HG03469 (cell line): ENCODE measurements at regions not wholly inside any gene's neighbourhood (a gene's known extent, or its start where the extent isn't known, plus 50 kb on each side); places are given as distances from the start of the nearest gene placed in this dataset.

Source experiments
- ATAC-seq: cut with Tn5 transposase; IDR thresholded peaks from one replicate; pipeline ENCODE4 v1.9.1; 2021; ENCODE audit warnings: mild to moderate bottlenecking, moderate library complexity, moderate number of reproducible peaks; ENCODE audit not compliant: unreplicated experiment

GRCh38 chr10:36254199-36254598 lies 612.1 kb upstream of the FZD8 start:
- no peak for ATAC-seq

- ATAC-seq, result no peak
These were observed 611.6 kb upstream of the FZD8 start for GRCh38 chr10:36253731-36254130.

GRCh38 chr10:36251068-36251467 lies 609.0 kb upstream of the FZD8 start:
- ATAC-seq, result no peak

GRCh38 chr10:36248304-36248981 lies 606.3 kb upstream of the FZD8 start:
- ATAC-seq, result no peak

GRCh38 chr10:36247478-36247877 lies 605.4 kb upstream of the FZD8 start:
- ATAC-seq, result no peak

GRCh38 chr10:36236931-36237330 lies 594.8 kb upstream of the FZD8 start:
- ATAC-seq, result no peak

- no peak for ATAC-seq
These were observed 594.2 kb upstream of the FZD8 start for GRCh38 chr10:36236341-36236740.

GRCh38 chr10:36232935-36233334 lies 590.8 kb upstream of the FZD8 start:
- ATAC-seq, result no peak

- no peak for ATAC-seq
These were observed 582.4 kb upstream of the FZD8 start for GRCh38 chr10:36224431-36224985.

- no peak for ATAC-seq
These were observed 579.0 kb upstream of the FZD8 start for GRCh38 chr10:36221101-36221500.

GRCh38 chr10:36220151-36220550 lies 578.1 kb upstream of the FZD8 start:
- ATAC-seq, result no peak

GRCh38 chr10:36211856-36212255 lies 569.8 kb upstream of the FZD8 start:
- ATAC-seq, result no peak

- no peak for ATAC-seq
These were observed 567.4 kb upstream of the FZD8 start for GRCh38 chr10:36209480-36209879.

- ATAC-seq, result no peak
These were observed 560.8 kb upstream of the FZD8 start for GRCh38 chr10:36202881-36203280.

- no peak for ATAC-seq
These were observed 558.5 kb upstream of the FZD8 start for GRCh38 chr10:36200577-36200976.

- no peak for ATAC-seq
These were observed 556.2 kb upstream of the FZD8 start for GRCh38 chr10:36198322-36198721.

- no peak for ATAC-seq
These were observed 553.3 kb upstream of the FZD8 start for GRCh38 chr10:36195364-36195763.

GRCh38 chr10:36194276-36194675 lies 552.2 kb upstream of the FZD8 start:
- no peak for ATAC-seq

GRCh38 chr10:36191009-36191408 lies 548.9 kb upstream of the FZD8 start:
- no peak for ATAC-seq

GRCh38 chr10:36188461-36188860 lies 546.4 kb upstream of the FZD8 start:
- ATAC-seq, result no peak

GRCh38 chr10:36188080-36188453 lies 546.0 kb upstream of the FZD8 start:
- ATAC-seq, result no peak

- ATAC-seq, result no peak
These were observed 545.4 kb upstream of the FZD8 start for GRCh38 chr10:36187380-36188079.
